MM.1S (cell line): ENCODE measurements at regions not wholly inside any gene's neighbourhood (a gene's known extent, or its start where the extent isn't known, plus 50 kb on each side); places are given as distances from the start of the nearest gene placed in this dataset.

Source experiments
- CTCF ChIP-seq: fragments of 300-600 bp; sonication (generic); IDR thresholded peaks from 2 replicates; pipeline ENCODE4 v1.5.1; 2016; ENCODE audit warnings: antibody characterized with exemption, low read length, mixed read lengths
- EZH2phosphoT487 ChIP-seq: fragments of 300-600 bp; sonication (generic); IDR thresholded peaks from 2 replicates; pipeline ENCODE4 v1.6.1; 2018; ENCODE audit warnings: antibody characterized with exemption, low read length

- no peak for TF ChIP-seq CTCF
- no peak for TF ChIP-seq EZH2phosphoT487
Observed at GRCh38 chr1:4924356-4924755, 269.9 kb downstream of the AJAP1 start.
